ENCODE measurements at regions not wholly inside any gene's neighbourhood (a gene's known extent, or its start where the extent isn't known, plus 50 kb on each side); places are given as distances from the start of the nearest gene placed in this dataset.

- TF ChIP-seq POLR2A (IDR thresholded peaks at IDR 0.05) (no peak), CTCF (IDR thresholded peaks at IDR 0.05) (no peak), EP300 (IDR thresholded peaks at IDR 0.05) (no peak)
These were observed 65.4 kb downstream of the FZD10 start for GRCh38 chr12:130227641-130228040.
